Endothelial cell of umbilical vein (primary cell): ENCODE measurements at regions not wholly inside any gene's neighbourhood (a gene's known extent, or its start where the extent isn't known, plus 50 kb on each side); places are given as distances from the start of the nearest gene placed in this dataset.

Experiments used
- CTCF ChIP-seq, 2 donors: IDR thresholded peaks; 1 replicate in 1 of 2; 2 replicates in 1 of 2; pipeline ENCODE4 v1.5.1; 2011; ENCODE audit warnings: low read length in 2 of 2, mild to moderate bottlenecking in 2 of 2, moderate library complexity in 2 of 2, control low read depth in 1 of 2, inconsistent platforms in 1 of 2, low read depth in 1 of 2; ENCODE audit not compliant: insufficient read depth in 1 of 2; ENCODE audit errors: extremely low read depth in 1 of 2
- EZH2 ChIP-seq: IDR thresholded peaks from 2 replicates; pipeline ENCODE4 v1.6.1; 2012; ENCODE audit warnings: borderline replicate concordance, low read depth, mild to moderate bottlenecking, moderate library complexity, low read length, inconsistent platforms; ENCODE audit not compliant: severe bottlenecking
- FOS ChIP-seq: IDR thresholded peaks from 2 replicates; pipeline ENCODE4 v1.6.1; 2011; ENCODE audit warnings: mild to moderate bottlenecking, low read length, moderate library complexity, borderline replicate concordance; ENCODE audit not compliant: insufficient read depth
- GATA2 ChIP-seq: IDR thresholded peaks from 2 replicates; pipeline ENCODE4 v1.7.0; 2011; ENCODE audit warnings: low read depth, mild to moderate bottlenecking, moderate library complexity, mixed read lengths, low read length; ENCODE audit not compliant: insufficient read length, insufficient read depth
- JUN ChIP-seq: IDR thresholded peaks from 2 replicates; pipeline ENCODE4 v1.6.1; 2011; ENCODE audit warnings: borderline replicate concordance, low read depth; ENCODE audit not compliant: insufficient read length, insufficient read depth
- POLR2A ChIP-seq: IDR thresholded peaks from 2 replicates; pipeline ENCODE4 v1.6.1; 2012; ENCODE audit warnings: low read depth, mild to moderate bottlenecking, control low read depth, low read length
- POLR2AphosphoS5 ChIP-seq: IDR thresholded peaks from 2 replicates; pipeline ENCODE4 v1.6.1; 2012; ENCODE audit warnings: low read depth, mild to moderate bottlenecking, control low read depth, low read length, moderate library complexity; ENCODE audit not compliant: insufficient read depth
- TF ChIP-seq, protein P1 (sequence below): IDR thresholded peaks from 2 replicates; pipeline ENCODE4 v1.6.1; 2011; ENCODE audit not compliant: insufficient read depth, insufficient read length

GRCh38 chr4:74523096-74523495, 78.2 kb downstream of the AREG start:
- no peak for TF ChIP-seq CTCF (IDR thresholded peaks at IDR 0.05; ENCODE audit: extremely low read depth in 1 of 2, insufficient read depth in 1 of 2, low read depth in 1 of 2, low read length in 2 of 2)
- TF ChIP-seq POLR2AphosphoS5 = no peak
- TF ChIP-seq, protein P1, sequence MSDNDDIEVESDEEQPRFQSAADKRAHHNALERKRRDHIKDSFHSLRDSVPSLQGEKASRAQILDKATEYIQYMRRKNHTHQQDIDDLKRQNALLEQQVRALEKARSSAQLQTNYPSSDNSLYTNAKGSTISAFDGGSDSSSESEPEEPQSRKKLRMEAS = no peak
- no peak for TF ChIP-seq POLR2A
- TF ChIP-seq JUN = no peak
- TF ChIP-seq EZH2 = no peak
- no peak for TF ChIP-seq FOS
- TF ChIP-seq GATA2 = no peak
